ENCODE measurements at regions not wholly inside any gene's neighbourhood (a gene's known extent, or its start where the extent isn't known, plus 50 kb on each side); places are given as distances from the start of the nearest gene placed in this dataset.

DNA sequence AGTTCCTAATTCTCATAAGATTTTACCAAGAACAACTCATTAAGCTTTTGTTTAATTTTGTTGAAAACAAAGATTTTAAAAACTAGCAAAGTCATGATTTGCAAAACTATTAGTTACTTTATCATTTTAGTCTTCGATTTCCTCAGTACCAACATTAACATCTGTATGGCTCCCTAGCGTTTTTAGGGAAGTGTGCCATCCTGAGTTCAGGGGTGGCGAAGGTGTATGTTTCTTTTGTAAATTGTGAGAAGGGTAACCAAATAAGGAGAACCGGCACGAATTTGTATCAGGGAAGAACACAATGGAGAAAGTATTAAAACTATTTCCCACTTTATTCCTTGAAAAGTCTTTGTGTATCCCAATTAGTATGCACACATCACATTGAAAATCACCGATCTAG is 419.9 kb downstream of the DSC3 start:
- DNase-seq (ENCODE audit: low read depth): no peak
- H3K4me3 ChIP-seq (ENCODE audit: control insufficient read depth, low read depth, low read length): no peak overlapping the region
- TF ChIP-seq, protein P1, sequence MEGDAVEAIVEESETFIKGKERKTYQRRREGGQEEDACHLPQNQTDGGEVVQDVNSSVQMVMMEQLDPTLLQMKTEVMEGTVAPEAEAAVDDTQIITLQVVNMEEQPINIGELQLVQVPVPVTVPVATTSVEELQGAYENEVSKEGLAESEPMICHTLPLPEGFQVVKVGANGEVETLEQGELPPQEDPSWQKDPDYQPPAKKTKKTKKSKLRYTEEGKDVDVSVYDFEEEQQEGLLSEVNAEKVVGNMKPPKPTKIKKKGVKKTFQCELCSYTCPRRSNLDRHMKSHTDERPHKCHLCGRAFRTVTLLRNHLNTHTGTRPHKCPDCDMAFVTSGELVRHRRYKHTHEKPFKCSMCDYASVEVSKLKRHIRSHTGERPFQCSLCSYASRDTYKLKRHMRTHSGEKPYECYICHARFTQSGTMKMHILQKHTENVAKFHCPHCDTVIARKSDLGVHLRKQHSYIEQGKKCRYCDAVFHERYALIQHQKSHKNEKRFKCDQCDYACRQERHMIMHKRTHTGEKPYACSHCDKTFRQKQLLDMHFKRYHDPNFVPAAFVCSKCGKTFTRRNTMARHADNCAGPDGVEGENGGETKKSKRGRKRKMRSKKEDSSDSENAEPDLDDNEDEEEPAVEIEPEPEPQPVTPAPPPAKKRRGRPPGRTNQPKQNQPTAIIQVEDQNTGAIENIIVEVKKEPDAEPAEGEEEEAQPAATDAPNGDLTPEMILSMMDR (IDR thresholded peaks at IDR 0.05; ENCODE audit: control insufficient read depth, insufficient read depth, low read depth, low read length, missing control alignments): no peak

DNA sequence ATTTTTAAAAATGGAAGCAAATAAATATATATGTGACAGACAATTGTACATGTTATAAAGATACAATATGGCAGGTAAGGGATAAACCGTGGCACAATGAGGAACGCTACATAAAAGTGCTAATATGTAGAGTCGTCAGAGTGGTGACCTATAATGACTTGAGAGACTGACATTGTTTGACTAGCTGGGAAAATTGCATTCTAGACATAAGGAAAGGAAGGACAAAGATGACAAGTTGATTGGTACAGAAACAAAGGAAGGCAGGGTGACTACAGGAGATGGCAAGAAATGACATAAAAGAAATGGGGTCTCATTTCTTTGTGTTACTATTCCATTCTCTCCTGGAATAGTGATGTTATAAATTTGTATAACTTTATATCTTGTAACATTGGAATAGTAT is 420.4 kb downstream of the DSC3 start:
- DNase-seq (ENCODE audit: low read depth): no peak
- TF ChIP-seq, protein P1 (IDR thresholded peaks at IDR 0.05; ENCODE audit: control insufficient read depth, insufficient read depth, low read depth, low read length, missing control alignments): no peak
- no peak overlapping the region for H3K4me3 ChIP-seq (ENCODE audit: control insufficient read depth, low read depth, low read length)

DNA sequence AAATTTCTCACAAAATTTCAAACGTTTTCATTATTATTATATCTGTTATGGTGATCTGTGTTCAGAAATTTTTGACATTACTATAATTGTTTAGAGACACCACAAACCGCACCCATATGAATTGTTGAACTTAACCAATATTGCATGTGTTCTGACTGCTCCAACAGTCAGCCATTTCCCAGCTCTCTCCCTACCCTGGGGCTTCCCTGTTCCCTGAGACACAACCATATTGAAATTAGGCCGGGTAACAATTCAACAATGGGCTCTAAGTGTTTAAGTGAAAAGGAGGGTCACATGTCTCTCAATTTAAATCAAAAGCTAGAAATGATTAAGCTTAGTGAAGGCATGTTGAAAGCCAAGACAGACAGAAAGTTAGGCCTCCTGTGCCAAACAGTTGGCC is 424.0 kb downstream of the DSC3 start:
- H3K4me3 ChIP-seq (ENCODE audit: control insufficient read depth, low read depth, low read length): no peak overlapping the region
- DNase-seq (ENCODE audit: low read depth): no peak
- TF ChIP-seq, protein P1 (IDR thresholded peaks at IDR 0.05; ENCODE audit: control insufficient read depth, insufficient read depth, low read depth, low read length, missing control alignments): no peak

DNA sequence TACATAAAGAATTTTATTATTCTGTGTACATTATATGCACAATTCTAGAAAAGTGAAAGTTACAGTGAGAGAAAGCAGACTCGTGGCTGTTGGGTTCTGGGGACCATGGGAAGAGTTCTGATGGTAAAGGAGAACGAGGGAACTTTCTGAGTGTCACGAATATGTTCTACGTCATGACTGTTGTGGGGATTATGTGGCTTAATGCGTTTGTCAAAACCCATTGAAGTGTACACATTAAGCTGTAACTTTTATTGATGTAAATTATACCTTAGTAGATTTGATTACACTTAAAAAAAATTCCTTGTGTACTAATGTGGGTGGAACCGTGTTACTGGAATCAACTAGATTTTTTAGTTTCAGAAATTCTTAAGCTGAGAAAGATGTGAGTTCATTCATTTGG is 426.1 kb downstream of the DSC3 start:
- no peak overlapping the region for H3K4me3 ChIP-seq (ENCODE audit: control insufficient read depth, low read depth, low read length)
- TF ChIP-seq, protein P1 (IDR thresholded peaks at IDR 0.05; ENCODE audit: control insufficient read depth, insufficient read depth, low read depth, low read length, missing control alignments): no peak
- DNase-seq (ENCODE audit: low read depth): no peak

DNA sequence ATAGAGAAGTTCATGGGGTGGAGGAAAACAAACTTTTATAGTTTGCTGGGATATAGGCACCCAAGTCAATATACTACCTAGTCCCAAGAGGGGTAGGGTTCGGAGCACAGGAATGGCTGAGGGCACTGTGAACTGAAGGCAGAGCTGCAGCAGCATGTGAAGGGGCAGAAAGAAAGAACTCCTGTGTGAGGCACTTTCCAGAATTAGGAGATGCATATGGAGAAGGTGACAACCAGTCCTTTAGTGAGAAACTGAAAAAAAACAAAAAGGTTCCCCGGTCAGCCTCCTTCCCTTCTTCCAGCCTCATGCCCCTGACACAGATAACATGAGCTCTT is 429.1 kb downstream of the DSC3 start:
- TF ChIP-seq, protein P1 (IDR thresholded peaks at IDR 0.05; ENCODE audit: control insufficient read depth, insufficient read depth, low read depth, low read length, missing control alignments): no peak
- H3K4me3 ChIP-seq (ENCODE audit: control insufficient read depth, low read depth, low read length): no peak overlapping the region
- DNase-seq (ENCODE audit: low read depth): no peak

DNA sequence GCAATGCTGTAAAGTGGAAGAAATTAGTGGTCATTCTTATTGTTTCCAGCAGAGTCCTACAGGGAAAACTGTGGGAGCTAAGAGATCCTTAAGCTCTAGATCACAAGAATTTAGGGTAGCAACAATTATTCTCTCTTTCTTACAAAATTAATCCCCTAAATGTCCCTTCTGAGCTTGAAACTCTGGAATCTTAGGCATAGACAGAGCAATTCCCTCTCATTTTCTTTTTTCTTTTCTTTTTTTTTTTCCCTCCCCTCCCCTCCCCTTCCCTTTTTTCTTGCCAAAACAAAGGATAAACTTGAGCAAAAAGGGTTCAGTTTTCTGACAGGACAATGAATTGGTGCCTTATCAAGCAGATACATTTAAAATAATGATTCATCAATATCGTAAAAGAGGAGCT is 441.0 kb downstream of the DSC3 start:
- DNase-seq (ENCODE audit: low read depth): no peak
- TF ChIP-seq, protein P1 (IDR thresholded peaks at IDR 0.05; ENCODE audit: control insufficient read depth, insufficient read depth, low read depth, low read length, missing control alignments): no peak
- H3K4me3 ChIP-seq (ENCODE audit: control insufficient read depth, low read depth, low read length): no peak overlapping the region

DNA sequence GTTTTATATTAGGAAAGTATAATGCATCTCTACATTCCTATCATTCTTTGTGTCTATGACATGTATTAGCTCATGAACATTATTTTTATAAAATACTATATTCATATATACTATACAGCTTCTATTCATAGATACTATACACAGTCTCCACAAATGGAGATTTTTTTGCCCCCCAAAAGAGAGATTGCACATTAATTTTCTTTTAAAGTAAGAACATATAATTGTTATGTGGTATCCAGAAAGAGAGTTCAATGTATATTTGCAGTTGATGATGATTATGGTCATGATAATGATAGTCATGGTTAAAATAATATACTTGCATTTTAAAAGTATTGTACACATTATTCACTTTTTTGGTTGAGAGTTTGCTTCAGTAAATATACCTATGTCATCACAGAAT is 445.3 kb downstream of the DSC3 start:
- no peak for DNase-seq (ENCODE audit: low read depth)
- TF ChIP-seq, protein P1 (IDR thresholded peaks at IDR 0.05; ENCODE audit: control insufficient read depth, insufficient read depth, low read depth, low read length, missing control alignments): no peak
- no peak overlapping the region for H3K4me3 ChIP-seq (ENCODE audit: control insufficient read depth, low read depth, low read length)
